RWPE2 (cell line): ENCODE measurements at regions not wholly inside any gene's neighbourhood (a gene's known extent, or its start where the extent isn't known, plus 50 kb on each side); places are given as distances from the start of the nearest gene placed in this dataset.

Experiments used
- ATAC-seq: fragments of 200-7000 bp; cut with Tn5 transposase; 3 replicates; pipeline ENCODE4 v1.9.1; 2021; ENCODE audit warnings: low read depth
- DNase-seq: peaks from one replicate; pipeline ENCODE4 v3.0.0-alpha.2; 2020; ENCODE audit warnings: low spot score
- H3K27ac ChIP-seq: fragments of 450-650 bp; 2 replicates; pipeline ENCODE4 v1.5.1; 2017; ENCODE audit warnings: mild to moderate bottlenecking; ENCODE audit not compliant: poor library complexity, severe bottlenecking
- H3K27me3 ChIP-seq: fragments of 250-450 bp; sonication (Bioruptor Pico); 2 replicates; pipeline ENCODE4 v1.5.1; 2021; ENCODE audit warnings: mild to moderate bottlenecking, moderate library complexity; ENCODE audit not compliant: insufficient read depth, poor library complexity, severe bottlenecking
- H3K36me3 ChIP-seq: fragments of 250-450 bp; sonication (Bioruptor Pico); 2 replicates; pipeline ENCODE4 v1.5.1; 2020; ENCODE audit warnings: low read depth, mild to moderate bottlenecking, moderate library complexity
- H3K4me1 ChIP-seq: fragments of 250-450 bp; sonication (Bioruptor Pico); 2 replicates; pipeline ENCODE4 v1.5.1; 2021; ENCODE audit warnings: mild to moderate bottlenecking, moderate library complexity; ENCODE audit not compliant: insufficient read depth, poor library complexity, severe bottlenecking
- H3K4me3 ChIP-seq: fragments of 250-450 bp; sonication (Bioruptor Pico); 2 replicates; pipeline ENCODE4 v1.5.1; 2021; ENCODE audit warnings: mild to moderate bottlenecking, moderate library complexity; ENCODE audit not compliant: severe bottlenecking
- H3K9me3 ChIP-seq: fragments of 250-450 bp; sonication (Bioruptor Pico); 2 replicates; pipeline ENCODE4 v1.5.1; 2021; ENCODE audit warnings: mild to moderate bottlenecking, moderate library complexity; ENCODE audit not compliant: severe bottlenecking
- TF ChIP-seq, protein P1 (sequence below): fragments of 450-650 bp; IDR thresholded peaks from one replicate; pipeline ENCODE4 v1.5.1; 2017; ENCODE audit warnings: mild to moderate bottlenecking, moderate library complexity; ENCODE audit not compliant: poor library complexity, severe bottlenecking

DNA sequence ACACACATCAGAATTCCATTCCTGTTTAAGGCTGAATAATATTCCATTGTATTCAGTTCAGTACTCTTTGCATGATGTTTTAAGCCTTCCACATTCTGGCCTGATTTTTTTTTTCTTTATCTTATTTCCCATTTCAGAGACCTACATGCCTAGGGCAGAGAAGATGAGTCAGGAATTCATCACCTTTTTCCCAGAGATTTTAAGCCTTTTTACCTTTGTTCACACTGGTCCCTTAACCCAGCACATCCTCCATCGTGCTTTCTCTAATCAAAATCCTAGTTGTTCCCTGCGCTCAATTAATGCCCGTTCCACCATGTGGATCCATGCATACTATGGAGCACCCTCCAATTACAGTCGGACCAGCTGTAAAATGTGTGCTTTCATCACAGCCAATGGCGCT, 245.1 kb downstream of the DHX15 start:
- H3K27ac ChIP-seq: no peak overlapping the region
- no peaks in the 10 kb centered on the region for H3K4me1 ChIP-seq
- H3K4me3 ChIP-seq: no peak overlapping the region
- TF ChIP-seq, protein P1, sequence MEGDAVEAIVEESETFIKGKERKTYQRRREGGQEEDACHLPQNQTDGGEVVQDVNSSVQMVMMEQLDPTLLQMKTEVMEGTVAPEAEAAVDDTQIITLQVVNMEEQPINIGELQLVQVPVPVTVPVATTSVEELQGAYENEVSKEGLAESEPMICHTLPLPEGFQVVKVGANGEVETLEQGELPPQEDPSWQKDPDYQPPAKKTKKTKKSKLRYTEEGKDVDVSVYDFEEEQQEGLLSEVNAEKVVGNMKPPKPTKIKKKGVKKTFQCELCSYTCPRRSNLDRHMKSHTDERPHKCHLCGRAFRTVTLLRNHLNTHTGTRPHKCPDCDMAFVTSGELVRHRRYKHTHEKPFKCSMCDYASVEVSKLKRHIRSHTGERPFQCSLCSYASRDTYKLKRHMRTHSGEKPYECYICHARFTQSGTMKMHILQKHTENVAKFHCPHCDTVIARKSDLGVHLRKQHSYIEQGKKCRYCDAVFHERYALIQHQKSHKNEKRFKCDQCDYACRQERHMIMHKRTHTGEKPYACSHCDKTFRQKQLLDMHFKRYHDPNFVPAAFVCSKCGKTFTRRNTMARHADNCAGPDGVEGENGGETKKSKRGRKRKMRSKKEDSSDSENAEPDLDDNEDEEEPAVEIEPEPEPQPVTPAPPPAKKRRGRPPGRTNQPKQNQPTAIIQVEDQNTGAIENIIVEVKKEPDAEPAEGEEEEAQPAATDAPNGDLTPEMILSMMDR: no peak
- no peaks in the 10 kb centered on the region for H3K9me3 ChIP-seq
- ATAC-seq: no peak
- no peaks in the 10 kb centered on the region for H3K36me3 ChIP-seq
- DNase-seq: no peak
- no peaks in the 10 kb centered on the region for H3K27me3 ChIP-seq

DNA sequence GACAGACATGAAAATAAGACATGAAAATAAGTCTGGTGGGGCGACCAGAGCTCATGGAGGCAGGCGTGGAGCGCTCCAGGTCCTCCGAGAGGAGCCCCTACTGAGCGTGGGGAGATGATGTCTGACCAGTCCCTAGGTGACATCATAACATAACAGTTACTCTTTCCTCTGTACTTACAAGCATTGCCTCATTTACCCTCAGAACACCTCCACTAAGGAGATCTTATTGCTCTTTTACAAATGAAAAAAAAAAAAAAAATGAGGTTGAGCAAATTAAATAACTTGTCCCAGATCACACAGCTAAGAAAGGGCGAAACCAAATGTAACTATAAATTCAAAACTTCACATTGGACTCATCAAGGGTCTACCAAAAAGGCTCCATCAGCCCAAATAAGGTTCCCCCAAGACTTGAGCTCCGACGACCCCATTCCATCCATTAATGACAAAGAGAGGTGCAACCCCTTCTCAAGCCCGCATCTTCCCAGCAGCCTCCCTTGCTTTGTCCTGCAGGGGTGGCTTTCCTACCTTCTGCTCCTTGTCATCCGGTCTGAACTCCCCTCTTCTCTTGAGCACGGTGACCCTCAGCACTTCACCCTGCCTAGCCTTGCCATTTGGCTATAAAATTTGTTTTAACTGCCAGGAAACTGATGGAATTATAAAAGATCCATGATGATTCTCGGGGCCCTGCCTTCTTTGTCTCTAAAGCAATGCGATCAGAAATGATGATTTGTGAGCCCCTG, 246.7 kb downstream of the DHX15 start:
- TF ChIP-seq, protein P1: no peak
- no peak overlapping the region for H3K4me3 ChIP-seq
- ATAC-seq (no peak), DNase-seq (no peak)
- H3K4me1 ChIP-seq: no peaks in the 10 kb centered on the region
- H3K36me3 ChIP-seq: no peaks in the 10 kb centered on the region
- H3K9me3 ChIP-seq: no peaks in the 10 kb centered on the region
- H3K27ac ChIP-seq: no peak overlapping the region
- H3K27me3 ChIP-seq: no peaks in the 10 kb centered on the region

DNA sequence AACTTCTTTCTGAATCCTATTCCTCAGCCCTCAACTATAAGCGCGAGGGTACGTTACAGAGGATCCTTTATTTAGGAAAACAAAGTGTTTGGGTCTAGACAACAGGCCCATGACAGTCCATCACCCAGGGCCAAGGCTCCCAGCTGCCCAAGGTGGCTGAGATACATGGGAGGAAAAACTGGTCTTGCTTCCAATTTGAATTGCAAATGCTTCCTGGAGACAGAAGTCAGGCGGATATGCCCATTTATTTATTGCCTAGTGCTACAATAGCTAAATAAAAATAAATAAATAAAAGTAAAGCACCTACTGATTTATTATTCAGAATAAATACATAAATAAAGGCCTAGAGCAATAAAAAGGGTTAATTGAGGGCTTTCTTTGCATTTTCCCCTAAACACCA, 248.7 kb downstream of the DHX15 start:
- Histone ChIP-seq H3K36me3 (no peaks in the 10 kb centered on the region), H3K4me3 (no peak overlapping the region), H3K9me3 (no peaks in the 10 kb centered on the region), H3K4me1 (no peaks in the 10 kb centered on the region), H3K27me3 (no peaks in the 10 kb centered on the region), H3K27ac (no peak overlapping the region)
- no peak for DNase-seq
- TF ChIP-seq, protein P1: no peak
- no peak for ATAC-seq

DNA sequence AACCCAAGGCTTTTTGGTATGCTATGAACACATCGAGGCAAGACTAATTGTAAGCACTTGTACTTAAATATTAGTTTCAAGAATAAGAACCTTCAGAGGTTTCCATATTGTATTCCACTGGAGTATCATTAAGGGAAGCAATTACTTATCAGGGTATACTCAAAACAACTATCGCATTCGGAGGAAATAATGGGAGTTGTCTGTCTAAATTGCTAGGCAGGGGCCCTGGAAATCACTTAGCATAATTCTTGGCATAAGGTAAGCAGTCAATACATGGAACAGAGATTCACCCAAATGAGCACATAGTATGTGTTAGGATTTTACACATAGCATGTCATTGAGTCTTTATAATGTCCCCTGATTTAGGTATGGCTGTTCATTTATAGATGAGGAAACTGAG, 249.4 kb downstream of the DHX15 start:
- Histone ChIP-seq H3K27me3 (no peaks in the 10 kb centered on the region), H3K27ac (no peak overlapping the region), H3K36me3 (no peaks in the 10 kb centered on the region), H3K4me3 (no peak overlapping the region), H3K9me3 (no peaks in the 10 kb centered on the region), H3K4me1 (peaks cover 6% of the 10 kb centered on the region)
- DNase-seq (no peak), ATAC-seq (no peak)
- TF ChIP-seq, protein P1: no peak

DNA sequence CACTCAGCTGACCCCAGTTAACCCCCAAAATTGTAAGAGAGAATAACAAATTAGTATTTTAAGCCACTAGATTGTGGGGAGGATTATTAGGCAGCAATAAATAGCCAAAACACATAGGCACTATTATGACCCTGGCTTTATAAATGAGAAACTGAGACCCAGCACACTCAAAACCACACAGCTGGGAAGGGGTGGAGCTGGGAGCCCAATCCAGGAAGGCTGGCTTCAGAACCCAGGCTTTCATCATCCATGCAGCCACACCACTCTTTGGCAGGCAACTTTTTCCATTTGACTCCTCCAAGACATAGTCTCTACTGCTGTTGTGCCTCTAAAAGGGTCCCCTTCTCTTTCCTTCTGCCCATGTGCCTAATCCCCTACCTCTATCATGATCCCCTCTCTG, 253.8 kb downstream of the DHX15 start:
- no peak overlapping the region for H3K27ac ChIP-seq
- no peak for DNase-seq

More for the DNA sequence above, 253.8 kb downstream of the DHX15 start:
- Histone ChIP-seq H3K9me3 (no peaks in the 10 kb centered on the region), H3K4me1 (peaks cover 6% of the 10 kb centered on the region), H3K36me3 (no peaks in the 10 kb centered on the region), H3K27me3 (no peaks in the 10 kb centered on the region), H3K4me3 (no peak overlapping the region)
- no peak for ATAC-seq
- TF ChIP-seq, protein P1: no peak
